ENCODE measurements at regions not wholly inside any gene's neighbourhood (a gene's known extent, or its start where the extent isn't known, plus 50 kb on each side); places are given as distances from the start of the nearest gene placed in this dataset.
A peak's percentile ranks its signal among the peaks of the same experiment; 100 is the strongest.

DNA sequence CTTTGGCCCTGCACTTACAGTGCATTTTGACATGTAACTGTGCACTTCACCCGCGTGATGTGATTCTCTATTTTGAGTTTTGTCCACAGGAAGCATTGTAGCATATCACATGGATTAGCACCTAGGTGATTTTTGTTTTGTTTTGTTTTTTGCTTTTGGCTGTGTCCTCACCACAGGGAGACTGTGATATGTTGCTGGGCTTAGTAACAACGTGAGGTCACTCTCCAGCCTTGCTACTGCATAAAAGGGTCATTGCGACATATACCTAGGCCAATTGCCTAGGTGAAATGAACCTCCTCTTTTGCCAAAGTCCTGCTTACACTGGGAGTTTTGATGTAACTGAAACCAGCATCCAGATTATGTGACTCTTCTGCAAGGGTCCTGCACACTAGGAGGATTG, 1152.9 kb upstream of the AMELY start:
- H3K4me1 ChIP-seq = no peaks in the 10 kb centered on the region
- TF ChIP-seq POLR2A (IDR thresholded peaks at IDR 0.05) (no peak), CTCF (IDR thresholded peaks at IDR 0.05 in 4 of 5, conservative IDR thresholded peaks at IDR 0.05 in 1 of 5) (no peak)
- no peak overlapping the region for H3K4me3 ChIP-seq
- peak overlapping the region in 2 of 4 donors; percentile 76 to 78 for H3K27ac ChIP-seq
- in situ Hi-C loops (cut with MboI; ENCODE audit: low sequenced_read_pairs in 4 of 4) (no loop called here), intact Hi-C loops (cut with DNase I; ENCODE audit: low total_unique reads) (no loop called here)
- peak; percentile 16 to 48 for DNase-seq
- no peaks in the 10 kb centered on the region for H3K27me3 ChIP-seq
- H3K36me3 ChIP-seq = no peaks in the 10 kb centered on the region
- no peaks in the 10 kb centered on the region for H3K9me3 ChIP-seq
- ATAC-seq = peak; percentile 76 to 79

DNA sequence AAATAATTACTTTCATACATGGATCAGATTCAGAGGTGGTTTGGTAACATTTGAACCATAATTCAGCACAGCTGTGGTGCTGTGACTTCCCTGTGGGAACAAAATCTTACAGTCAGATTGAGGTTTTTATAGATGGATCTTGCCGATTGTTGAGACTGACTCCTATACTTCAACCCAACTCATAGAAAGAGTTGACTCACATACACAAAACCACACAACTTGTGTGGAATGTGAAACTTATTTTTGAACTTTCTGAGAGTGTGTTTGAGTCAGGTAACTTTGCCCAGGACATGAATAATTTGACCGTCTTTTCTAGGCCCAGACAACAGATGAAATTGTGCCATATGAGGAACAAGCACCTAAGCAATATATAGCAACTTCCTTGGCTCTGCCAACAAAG, 1152.4 kb upstream of the AMELY start:
- ATAC-seq (no peak), DNase-seq (no peak)
- no peaks in the 10 kb centered on the region for H3K4me1 ChIP-seq
- in situ Hi-C loops (cut with MboI; ENCODE audit: low sequenced_read_pairs in 4 of 4) = no loop called here
- H3K4me3 ChIP-seq = no peak overlapping the region
- H3K36me3 ChIP-seq = no peaks in the 10 kb centered on the region
- no peaks in the 10 kb centered on the region for H3K9me3 ChIP-seq
- intact Hi-C loops (cut with DNase I; ENCODE audit: low total_unique reads) = no loop called here
- H3K27ac ChIP-seq = peak overlapping the region in 2 of 4 donors; percentile 76 to 78
- no peaks in the 10 kb centered on the region for H3K27me3 ChIP-seq
- TF ChIP-seq POLR2A (IDR thresholded peaks at IDR 0.05) (no peak), CTCF (IDR thresholded peaks at IDR 0.05 in 4 of 5, conservative IDR thresholded peaks at IDR 0.05 in 1 of 5) (no peak)

DNA sequence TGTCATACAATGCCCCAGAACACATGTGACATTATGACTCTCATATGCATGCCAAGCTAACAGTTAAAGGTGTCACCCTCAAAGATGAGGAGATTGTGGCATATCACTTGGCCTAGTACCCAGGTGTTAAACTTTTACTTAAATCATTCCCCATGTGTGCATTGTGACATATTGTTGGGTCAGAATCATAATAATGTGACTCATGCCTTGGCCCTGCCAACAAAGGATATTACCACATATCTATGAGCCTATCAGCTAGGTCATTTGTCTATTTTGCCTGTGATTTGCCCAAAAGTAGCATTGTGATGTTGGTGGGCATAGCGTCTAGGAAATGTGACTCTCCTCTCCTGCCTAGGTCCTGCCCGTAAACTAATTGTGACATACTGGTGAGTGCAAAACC, 1147.1 kb upstream of the AMELY start:
- TF ChIP-seq POLR2A (IDR thresholded peaks at IDR 0.05) (no peak), CTCF (IDR thresholded peaks at IDR 0.05 in 4 of 5, conservative IDR thresholded peaks at IDR 0.05 in 1 of 5) (no peak)
- H3K9me3 ChIP-seq = no peaks in the 10 kb centered on the region
- H3K27ac ChIP-seq = no peak overlapping the region
- no peaks in the 10 kb centered on the region for H3K27me3 ChIP-seq
- in situ Hi-C loops (cut with MboI; ENCODE audit: low sequenced_read_pairs in 4 of 4) = no loop called here
- no peak overlapping the region for H3K4me3 ChIP-seq
- DNase-seq (no peak), ATAC-seq (no peak)
- intact Hi-C loops (cut with DNase I; ENCODE audit: low total_unique reads) = no loop called here
- H3K36me3 ChIP-seq = no peaks in the 10 kb centered on the region
- H3K4me1 ChIP-seq = no peaks in the 10 kb centered on the region

GRCh38 chrY:8051340-8051739, 1139.8 kb upstream of the AMELY start:
- no peaks in the 10 kb centered on the region for H3K4me1 ChIP-seq
- TF ChIP-seq CTCF (IDR thresholded peaks at IDR 0.05 in 4 of 5, conservative IDR thresholded peaks at IDR 0.05 in 1 of 5) (no peak), POLR2A (IDR thresholded peaks at IDR 0.05) (no peak)
- H3K27ac ChIP-seq = no peak overlapping the region
- no peaks in the 10 kb centered on the region for H3K9me3 ChIP-seq
- H3K27me3 ChIP-seq = no peaks in the 10 kb centered on the region
- in situ Hi-C loops (cut with MboI; ENCODE audit: low sequenced_read_pairs in 4 of 4) (no loop called here), intact Hi-C loops (cut with DNase I; ENCODE audit: low total_unique reads) (no loop called here)
- no peak overlapping the region for H3K4me3 ChIP-seq
- H3K36me3 ChIP-seq = no peaks in the 10 kb centered on the region
- DNase-seq (no peak), ATAC-seq (no peak)

DNA sequence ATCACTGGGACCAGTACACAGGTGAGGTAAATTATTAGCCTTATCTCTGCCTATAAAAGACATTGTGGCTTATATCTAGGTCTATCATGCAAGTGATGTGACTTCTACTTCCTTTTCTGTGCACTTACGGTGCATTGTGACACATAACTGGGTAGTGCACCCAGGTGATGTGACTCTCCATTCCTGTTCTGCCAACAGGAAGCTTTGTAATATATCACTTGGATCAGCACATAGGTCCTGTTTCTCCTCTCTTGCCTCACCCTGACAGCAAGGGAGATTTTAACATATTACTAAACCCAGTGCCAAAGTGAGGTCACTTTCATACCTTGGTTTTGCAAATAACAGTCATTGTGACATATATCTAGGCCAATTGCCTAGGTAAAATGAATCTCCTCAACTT, 1129.7 kb upstream of the AMELY start:
- peak in 1 of 2 donors; percentile 43 for DNase-seq
- TF ChIP-seq POLR2A (IDR thresholded peaks at IDR 0.05) (no peak), CTCF (IDR thresholded peaks at IDR 0.05 in 4 of 5, conservative IDR thresholded peaks at IDR 0.05 in 1 of 5) (no peak)
- peak; percentile 58 to 63 for ATAC-seq
- intact Hi-C loops (cut with DNase I; ENCODE audit: low total_unique reads) = no loop called here
- Histone ChIP-seq H3K36me3 (no peaks in the 10 kb centered on the region), H3K4me1 (no peaks in the 10 kb centered on the region), H3K27me3 (no peaks in the 10 kb centered on the region), H3K4me3 (no peak overlapping the region), H3K9me3 (no peaks in the 10 kb centered on the region), H3K27ac (peak overlapping the region in 2 of 4 donors; percentile 68 to 71)
- in situ Hi-C loops (cut with MboI; ENCODE audit: low sequenced_read_pairs in 4 of 4) = loop anchor here in 1 of 4 donors (25.0 kb wide), 1 partner anchor 296 kb away; no protein-coding TSS in a partner anchor

Data from gastrocnemius medialis (tissue), 4 donors.